NCI-H2196 treated with DMSO at 0.1 percent for 48 hours (cell line): ENCODE measurements at regions not wholly inside any gene's neighbourhood (a gene's known extent, or its start where the extent isn't known, plus 50 kb on each side); places are given as distances from the start of the nearest gene placed in this dataset.

Experiments used
- DNase-seq: peaks from one replicate; lab custom pipeline; 2025; ENCODE audit not compliant: unreplicated experiment; lab: John Stamatoyannopoulos, UW

DNA sequence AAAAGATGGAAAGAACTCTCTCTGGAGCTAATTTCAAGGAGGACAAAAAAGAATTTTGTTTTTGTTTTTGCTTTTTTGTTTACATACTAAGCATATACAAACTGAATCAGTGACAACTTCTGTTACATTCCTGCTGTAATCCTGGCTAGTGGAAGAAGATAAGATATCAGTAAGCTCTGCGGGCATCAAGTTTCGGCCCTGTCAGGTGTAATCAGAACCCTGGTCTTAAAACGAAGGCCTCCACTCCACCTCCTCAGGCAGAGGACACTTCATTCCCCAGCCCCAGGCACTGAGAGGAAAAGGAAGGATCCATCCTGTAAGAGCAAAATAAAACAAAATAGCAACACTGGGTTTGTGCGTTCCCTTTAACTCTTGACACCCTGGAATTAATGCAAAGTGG, 88.9 kb upstream of the ARHGAP29 start:
- no peak for DNase-seq

DNA sequence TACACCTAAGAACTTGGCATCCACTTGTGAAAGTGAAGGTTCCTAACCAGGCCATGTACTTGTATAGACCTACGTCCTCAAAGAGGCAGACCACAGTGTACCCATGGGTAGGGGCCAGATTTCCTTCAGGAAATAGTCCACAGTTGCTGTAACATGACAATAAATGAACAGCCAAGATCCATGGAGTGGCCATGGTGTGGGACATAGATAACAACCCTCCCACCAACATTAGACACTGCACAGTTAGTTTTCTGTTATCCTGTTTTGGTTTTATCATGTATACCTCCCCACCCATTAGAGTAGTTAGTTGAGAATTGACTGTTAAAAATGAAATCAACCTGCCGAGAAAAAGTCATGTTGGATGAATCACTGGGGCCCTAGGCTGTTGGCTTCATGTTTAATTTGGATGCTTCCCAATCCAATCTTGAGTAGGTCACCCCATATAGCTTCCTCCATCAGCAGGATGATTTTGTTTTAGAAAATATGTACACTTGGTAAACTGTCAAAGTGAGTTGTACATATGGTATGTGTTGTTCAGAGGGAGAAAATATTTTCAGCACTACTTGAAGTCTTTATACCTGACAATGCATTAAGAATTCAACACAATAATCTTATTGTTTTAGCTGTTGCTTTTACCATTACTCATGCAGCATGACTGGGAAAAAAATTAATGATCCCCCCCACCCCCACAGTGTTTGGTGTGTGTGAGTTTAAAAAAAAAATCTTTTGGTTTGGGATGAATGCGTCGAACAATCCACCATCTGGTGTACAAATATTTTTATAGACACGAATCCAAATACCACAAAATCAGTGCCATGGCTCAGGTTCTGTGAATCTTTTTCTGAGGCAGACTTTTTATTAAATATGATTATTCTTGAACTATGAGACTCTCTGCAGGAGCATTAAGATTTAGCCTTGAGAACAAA, 88.3 kb upstream of the ARHGAP29 start:
- DNase-seq: no peak

DNA sequence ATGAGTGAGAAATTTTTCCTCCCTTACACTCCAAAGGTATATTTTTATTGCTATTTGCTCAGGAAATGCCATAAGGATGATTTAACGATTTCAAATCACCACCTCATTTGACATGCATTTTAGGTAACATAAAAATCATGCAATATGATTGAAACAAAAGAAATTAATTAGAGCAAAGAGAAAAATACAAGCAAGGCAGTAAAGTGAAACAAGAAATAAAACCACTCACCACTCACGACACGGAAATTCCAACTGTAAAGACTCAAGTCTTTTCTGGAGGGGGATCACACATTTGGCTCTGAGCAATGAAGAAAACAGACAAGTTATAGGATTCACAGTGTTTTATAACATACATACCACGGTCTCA, 86.8 kb upstream of the ARHGAP29 start:
- no peak for DNase-seq

DNA sequence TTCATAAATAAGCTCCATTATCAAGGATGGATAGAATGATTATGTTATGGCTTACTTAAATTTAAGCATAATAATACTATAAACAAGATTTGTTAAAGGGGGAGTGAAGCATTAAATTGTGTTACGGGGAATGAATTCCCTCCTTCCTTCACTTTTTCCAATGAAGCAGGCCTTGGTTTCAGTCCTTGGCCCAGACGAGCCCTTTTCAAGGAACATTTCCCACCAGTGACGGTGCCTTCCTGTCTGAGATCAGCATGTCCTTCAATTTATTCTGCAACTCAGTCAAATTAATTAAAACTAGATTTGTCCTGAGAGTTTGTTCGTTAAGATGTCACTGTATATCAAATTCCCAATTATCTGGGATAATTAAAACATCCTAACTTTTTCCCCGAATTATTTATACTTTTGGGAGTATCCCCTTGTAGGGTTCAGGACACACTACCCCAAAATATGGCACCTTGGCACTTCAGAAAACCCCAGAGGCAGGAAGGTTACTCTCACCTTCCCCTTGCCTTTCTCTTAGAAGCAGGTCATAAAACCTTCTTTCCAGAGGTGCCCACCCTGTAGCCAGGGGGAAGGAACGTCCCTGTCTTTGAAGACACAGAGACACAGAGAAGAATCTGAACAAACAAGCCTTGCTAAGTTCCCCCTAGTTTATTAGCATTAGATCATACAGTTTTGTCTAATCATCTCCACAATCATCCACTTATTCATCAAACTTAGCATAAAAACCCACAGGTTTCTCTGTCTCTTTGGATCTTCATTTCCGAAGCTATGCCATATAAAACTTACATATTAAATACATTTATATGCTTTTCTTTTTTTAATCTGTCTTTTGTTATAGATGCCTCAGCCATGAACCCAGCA, 86.2 kb upstream of the ARHGAP29 start:
- DNase-seq: no peak

DNA sequence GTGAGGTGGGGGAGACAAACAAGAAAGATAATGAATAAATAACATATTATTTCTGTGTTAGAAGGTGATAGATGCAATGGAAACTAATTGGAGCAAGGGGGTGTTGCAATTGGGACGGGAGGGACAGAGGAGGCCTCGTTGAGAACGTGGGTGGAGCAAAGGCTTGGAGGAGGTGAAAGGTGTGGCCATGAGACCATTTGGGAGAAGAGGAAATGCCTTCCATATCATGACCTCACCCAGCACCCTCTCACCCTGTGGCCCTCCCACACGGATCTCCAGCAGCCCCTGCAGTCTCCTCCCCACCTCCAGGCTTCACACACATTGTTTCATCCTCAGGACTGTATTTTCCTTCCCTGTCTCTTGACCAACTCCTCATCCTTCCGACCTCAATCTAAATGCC, 85.3 kb upstream of the ARHGAP29 start:
- no peak for DNase-seq

DNA sequence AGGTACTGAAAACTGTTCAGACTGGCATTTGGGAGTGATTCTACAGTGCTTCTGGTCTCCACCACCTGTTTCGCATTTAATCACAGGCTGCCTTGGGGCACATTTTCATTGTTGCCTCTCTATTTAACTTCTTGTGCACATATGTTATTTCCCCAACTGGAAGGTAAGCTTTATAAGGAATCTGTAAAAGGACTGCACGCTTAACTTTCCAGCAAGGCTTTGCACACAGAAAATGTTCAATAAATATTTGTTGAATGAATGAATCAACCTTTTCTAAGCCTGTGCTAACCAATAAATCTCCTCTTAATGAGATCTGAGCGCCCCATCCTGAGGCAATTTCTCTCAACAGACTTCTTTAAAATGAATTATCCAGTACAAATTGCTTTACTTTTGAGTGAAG, 84.3 kb upstream of the ARHGAP29 start:
- DNase-seq: no peak

DNA sequence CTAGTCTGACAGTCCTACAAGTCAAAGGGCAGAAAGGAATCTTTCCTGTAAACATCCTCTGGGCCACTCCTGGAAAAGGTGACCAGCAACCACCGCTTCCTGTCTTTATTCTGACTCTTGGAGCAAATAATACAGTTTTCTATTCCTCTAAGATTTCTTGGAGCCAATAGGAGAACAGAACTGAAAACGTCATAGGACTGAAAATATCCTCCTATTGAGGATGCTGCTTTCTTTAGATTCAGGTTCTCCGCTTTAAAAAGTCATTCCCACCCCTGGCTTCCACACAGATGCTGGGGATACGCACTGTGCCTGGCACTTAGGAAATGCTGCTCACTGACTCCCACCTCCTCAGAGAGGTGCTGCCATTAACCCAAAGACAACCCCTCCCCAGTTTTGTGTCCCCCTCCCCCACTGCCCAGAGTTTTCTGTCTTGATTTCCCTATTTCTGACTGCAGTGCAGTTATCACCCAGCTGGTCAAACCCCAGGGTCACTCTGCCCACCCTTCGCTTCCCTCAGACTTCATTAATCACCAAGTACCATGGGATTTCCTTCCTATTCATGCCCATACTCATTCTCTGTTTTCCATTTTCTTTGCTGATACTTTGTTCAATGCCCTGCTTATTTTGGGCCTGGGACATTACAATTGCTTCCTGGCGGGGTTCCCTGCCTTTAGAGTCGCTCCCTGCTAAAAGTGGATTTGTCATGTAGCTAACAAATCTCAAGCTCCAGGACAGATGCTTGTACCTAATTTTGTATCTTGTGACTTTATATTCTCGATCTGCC, 82.1 kb upstream of the ARHGAP29 start:
- DNase-seq: no peak

DNA sequence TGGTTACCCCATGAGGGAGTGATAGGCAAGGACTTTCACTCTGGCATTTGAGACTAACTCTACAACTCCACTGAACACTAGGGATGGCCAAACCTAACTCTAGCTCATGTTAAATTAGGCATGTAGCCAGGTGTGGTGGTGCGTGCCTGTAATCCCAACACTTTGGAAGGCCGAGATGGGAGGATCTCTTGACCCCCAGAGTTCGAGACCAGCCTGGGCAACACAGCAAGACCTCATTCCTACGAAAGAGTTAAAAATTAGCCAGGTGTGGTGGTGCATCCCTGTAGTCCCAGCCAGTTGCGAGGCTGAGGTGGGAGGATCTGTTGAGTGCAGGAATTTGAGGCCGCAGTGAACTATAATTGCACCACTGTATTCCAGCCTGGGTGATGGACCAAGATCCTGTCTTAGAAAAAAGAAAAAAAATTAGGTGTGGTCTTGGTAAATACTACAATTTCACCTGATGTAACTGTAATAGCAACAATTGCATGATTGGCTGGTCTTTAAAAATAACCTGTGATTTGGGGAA, 81.2 kb upstream of the ARHGAP29 start:
- DNase-seq: no peak

DNA sequence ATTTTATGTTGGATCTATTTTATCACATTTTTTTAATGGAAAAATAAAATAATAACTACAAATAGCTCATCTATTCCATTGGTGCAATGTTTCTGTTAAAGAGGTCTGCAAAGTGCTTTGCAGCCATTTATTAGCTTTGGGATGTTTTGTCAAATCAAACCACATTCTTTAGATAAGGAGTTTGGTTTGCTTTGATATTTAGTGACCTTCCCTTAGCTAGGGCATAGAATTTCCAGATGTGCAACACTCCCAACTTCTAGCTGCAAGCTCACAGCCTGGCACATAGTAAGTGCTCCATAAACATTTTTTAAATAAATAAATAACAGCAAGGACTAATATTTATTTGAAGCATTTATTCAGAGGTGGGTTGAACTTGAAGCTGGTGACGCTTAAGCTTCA, 80.4 kb upstream of the ARHGAP29 start:
- no peak for DNase-seq

DNA sequence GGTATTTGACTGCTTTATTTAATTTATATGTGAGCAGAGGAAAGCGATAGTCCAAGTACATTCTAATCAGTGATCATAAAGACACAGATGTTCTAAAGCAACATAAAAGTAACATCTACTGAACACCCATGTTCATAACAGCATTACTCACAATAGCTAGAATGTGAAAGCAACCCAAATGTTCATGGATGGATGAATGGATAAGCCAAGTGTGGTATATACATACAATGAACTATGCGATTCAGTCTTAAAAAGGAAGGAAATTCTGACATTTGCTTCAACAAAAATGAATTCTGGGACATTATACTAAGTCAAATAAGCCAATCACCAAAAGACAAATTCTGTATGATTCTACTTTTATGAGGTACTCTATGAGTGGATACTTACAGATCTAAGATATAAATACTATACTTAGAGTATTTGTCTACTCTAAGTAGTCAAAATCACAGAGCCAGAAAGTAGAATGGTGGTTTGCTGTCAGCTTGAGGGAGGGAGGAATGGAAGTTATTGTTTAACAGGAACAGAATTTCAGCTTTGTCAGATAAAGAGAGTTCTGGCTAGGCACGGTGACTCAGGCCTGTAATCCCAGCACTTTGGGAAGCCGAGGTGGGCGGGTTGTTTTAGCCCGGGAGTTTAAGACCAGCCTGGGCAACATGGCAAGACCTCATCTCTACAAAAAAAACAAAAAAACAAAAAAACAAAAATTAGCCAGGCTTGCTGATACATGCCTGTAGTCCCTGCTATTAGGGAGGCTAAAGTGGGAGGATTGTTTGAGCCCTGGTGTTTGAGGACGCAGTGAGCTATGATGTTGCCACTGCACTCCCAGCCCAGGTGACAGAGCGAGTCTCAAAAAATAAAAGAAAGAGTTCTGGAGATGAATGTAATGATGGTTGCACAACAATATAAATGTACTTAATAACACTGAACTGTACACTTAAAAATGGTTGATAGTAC, 79.7 kb upstream of the ARHGAP29 start:
- DNase-seq: no peak

DNA sequence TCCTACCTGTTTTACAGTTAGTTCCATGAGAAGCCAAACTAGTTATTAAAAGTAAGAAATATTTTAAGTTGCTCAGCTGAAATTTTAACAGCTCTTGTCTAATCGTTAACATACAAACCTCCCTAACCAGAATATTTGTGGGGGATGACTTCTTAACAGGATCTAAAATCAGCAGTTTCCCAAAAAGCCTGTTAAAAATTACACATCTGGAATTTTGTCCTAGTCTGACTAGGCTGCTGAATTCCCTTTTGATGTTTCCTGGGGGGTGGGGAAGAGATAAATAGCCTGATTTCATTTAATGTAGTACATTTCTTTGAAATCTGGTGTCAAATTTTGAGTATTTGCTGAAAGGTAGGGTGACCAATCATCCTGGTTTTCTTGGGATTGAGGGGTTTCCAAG, 78.8 kb upstream of the ARHGAP29 start:
- DNase-seq: no peak

DNA sequence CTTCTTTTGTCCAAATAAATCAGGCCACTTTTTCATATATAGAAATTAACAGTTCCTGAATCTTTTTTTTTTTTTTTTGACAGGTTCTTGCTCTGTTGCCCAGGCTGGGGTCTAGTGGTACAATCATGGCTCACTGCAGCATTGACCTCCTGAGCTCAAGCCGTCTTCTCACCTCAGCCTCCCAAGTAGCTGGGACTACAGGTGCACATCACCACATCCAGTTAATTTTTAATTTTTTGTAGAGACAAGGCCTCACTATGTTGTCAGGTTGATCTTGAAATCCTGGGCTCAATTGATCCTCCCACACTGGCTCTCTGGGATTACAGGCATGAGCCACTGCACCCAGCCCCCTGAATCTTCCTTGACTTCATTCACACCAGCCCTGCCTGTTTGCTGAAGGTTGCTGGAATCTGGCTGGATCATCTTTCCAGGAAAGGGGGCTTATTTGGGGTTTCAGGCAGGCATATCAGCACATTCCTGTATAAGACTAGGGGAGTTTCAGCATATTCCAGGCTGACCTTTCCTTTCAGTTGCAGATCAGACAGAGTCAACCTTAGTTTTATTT, 78.2 kb upstream of the ARHGAP29 start:
- DNase-seq: no peak

DNA sequence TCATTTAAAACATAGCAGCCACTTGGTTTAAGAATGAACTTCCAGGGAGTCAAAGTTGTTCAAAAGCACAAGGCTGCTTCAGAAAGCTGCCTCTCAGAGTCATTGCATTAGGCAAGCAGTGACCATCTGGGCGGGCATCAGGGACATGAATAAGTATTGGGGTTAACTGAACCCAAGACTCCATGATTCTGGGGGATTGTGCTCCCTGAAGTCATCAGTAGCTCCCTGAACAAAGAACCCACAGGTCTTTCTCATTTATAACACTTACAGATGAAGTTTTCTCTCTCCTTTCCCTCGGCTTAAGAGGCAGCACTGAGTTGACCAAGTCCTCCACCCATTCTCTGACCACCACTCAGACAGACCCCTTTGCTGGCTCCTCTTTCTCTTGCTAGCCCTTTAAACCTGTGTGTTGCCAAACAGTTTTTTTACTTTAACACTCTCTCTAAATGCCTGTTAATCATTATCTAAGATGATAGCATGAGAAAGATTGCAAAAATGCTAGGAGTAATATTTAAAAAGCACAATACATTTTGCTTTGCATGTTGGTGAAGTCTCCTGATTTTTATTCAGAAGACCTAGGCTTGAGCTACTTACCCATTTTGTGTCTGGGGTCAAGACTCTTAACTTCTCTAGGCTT, 77.0 kb upstream of the ARHGAP29 start:
- DNase-seq: no peak

DNA sequence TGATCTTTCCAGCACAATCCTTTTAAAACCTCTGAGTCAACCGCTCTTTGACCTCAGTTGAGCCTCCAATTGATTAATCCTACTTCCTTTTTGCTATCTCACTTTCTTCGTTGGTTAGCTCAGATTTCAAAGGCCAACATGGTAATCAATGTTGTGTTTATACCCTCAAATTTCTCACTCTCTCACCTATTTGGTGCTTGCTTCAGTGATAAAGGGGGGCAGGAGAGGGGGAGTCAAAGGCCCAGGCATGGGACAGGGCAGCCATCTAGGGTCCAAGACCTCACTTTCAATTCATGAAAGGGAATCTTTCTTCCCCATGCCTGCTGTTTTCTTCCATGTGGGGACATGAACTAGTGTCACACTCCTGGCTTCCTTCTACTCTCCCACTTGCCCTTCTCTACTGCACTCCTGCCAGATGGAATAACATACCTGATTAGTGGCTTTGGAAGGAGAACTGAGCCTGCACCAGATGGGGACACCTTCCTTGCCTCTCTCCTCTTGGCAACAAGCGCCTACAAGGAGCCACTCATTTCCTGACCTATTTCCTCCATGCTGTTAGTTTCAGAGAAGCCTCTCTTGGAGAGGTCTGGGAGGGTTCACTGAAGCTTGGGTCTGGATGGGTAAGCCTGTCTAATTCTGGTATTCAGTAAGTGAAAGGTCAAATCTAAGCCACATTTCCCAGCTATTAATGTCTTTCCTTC, 73.3 kb upstream of the ARHGAP29 start:
- no peak for DNase-seq

DNA sequence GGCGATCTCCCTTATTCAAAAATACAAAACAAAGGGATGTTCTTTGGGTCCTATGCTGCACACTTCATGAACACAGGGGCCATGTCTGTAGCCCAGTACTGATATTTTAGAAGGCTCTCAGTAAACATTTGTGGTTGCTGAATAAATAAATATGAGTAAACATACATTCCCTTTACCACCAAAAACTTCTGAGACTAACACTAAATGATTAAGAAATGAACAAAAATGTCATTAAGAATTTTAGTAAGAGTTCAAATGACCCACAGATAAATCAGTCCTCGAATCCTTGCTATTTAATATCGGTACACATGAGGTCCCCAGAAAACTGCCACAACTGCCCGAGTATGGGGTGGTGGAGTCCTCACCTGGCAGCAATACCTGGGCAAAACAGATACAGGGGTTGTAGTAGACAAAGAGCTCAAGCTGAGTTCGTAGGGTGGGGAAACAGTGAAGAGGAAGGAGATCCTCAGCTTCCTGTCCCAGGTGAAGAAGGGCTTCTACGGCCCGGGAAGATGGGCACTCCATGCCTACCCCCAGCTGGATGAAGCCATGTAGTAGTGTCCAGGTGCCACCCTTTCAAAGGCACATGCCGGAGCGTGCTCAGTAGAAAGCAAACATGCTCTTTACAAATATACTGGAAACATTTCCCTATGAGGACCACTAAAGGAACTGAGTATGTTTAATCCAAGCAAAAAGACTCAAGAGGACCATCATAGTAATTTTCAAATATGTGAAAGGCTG, 72.6 kb upstream of the ARHGAP29 start:
- no peak for DNase-seq

DNA sequence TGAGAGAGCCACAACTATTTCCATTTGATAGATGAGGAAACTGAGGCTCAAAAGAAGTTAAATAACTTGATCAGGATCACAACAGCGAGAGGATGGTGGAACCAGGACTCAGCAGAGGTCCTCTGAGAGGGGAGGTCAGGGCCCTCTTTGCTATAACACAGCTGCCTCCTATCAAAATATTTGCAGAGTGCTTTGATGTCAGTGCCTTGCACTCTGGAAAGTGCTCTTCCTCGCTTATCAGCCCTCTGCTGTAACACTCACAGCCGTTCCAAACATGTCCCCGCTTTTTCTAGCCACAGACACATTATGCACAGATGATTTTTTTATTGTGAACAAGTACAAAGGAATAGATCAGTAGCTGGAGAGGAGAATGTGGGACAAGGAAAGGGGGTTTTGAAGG, 71.8 kb upstream of the ARHGAP29 start:
- DNase-seq: no peak

DNA sequence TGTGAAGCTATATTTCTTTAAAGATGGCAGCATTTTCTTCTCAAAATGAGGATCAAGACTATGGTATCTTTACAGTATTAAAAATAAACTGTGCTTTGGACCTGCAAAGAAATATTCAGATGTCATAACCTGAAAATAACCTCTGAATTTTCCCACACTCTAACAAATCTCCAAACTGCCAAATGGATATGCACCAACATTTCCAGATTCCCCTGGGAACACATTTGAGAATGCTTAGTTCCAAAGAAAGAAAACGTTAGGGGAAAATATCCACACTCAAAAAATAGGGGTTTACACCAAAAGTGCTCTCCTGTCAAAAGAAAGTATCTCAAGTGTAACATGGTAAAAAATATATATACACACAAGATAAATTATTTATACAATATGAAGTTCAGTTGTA, 69.1 kb upstream of the ARHGAP29 start:
- no peak for DNase-seq

DNA sequence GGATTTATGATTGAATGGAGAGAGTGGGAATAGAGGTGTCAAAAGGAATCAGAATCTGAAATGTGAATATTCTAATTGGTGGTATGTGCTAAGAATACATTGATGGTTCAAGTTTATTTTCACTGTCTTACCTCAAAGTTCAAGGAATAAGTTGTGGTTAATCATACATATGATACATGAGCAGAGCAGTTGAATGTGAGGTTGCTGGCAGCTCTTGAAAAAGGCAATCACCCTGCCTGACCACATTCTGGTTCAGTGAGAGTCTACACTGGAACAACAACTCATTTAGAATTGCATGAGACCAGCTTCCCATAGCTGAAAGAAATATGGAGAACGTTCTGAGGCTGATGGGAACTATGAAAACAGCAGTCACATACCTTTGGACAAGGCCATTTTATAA, 68.3 kb upstream of the ARHGAP29 start:
- no peak for DNase-seq
